Daoy (cell line): ENCODE measurements at regions not wholly inside any gene's neighbourhood (a gene's known extent, or its start where the extent isn't known, plus 50 kb on each side); places are given as distances from the start of the nearest gene placed in this dataset.
"Not testable (repeated sequence)": the region's sequence is repeated elsewhere in the genome, so short reads cannot be mapped to it uniquely, and the experiment has no call there.

ENCODE experiments used
- DNase-seq: peaks from one replicate; pipeline ENCODE4 v3.0.0-alpha.2; 2015; ENCODE audit warnings: low read depth

DNA sequence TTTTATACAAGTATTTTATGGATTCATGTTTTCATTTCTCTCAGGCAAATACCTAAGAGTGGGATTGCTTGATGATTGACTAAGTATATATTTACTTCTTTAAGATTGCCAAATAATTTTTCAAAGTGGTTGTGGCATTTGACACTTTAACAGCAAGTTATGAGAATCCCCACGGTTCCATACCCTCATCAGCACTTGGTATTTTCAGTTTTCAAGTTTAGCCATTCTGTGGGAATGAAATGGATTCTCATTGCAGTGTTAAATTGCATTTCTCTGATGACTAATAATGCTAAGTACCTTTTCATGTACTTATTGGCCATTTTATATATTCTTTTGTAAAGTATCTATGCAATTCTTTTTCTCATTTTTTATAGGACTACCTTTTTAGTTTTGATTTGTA lies 301.5 kb upstream of the DIO3 start:
- no peak for DNase-seq

DNA sequence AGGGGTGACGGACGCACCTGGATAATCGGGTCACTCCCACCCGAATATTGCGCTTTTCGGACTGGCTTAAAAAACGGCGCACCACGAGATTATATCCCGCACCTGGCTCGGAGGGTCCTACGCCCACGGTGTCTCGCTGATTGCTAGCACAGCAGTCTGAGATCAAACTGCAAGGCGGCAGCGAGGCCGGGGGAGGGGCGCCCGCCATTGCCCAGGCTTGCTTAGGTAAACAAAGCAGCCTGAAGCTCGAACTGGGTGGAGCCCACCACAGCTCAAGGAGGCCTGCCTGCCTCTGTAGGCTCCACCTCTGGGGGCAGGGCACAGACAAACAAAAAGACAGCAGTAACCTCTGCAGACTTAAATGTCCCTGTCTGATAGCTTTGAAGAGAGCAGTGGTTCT lies 294.9 kb upstream of the DIO3 start:
- DNase-seq: not testable (repeated sequence)

DNA sequence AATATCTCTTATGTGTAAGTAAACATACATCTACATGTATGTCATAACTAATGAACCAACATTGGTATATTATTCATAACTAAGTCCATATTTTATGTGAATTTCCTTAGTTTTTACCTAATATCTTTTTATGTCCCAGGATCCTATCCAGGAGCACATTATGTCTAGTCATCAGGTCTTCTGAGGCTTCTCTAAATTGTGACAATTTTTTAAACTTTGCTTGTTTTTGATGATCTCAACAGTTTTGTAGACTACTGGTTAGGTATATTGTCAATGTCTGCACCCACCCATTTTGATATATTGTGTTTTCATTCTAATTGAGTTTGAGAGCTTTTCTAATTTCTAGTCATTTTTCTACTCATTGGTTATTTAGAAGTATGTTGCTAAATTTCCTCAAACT lies 288.2 kb upstream of the DIO3 start:
- DNase-seq: no peak

DNA sequence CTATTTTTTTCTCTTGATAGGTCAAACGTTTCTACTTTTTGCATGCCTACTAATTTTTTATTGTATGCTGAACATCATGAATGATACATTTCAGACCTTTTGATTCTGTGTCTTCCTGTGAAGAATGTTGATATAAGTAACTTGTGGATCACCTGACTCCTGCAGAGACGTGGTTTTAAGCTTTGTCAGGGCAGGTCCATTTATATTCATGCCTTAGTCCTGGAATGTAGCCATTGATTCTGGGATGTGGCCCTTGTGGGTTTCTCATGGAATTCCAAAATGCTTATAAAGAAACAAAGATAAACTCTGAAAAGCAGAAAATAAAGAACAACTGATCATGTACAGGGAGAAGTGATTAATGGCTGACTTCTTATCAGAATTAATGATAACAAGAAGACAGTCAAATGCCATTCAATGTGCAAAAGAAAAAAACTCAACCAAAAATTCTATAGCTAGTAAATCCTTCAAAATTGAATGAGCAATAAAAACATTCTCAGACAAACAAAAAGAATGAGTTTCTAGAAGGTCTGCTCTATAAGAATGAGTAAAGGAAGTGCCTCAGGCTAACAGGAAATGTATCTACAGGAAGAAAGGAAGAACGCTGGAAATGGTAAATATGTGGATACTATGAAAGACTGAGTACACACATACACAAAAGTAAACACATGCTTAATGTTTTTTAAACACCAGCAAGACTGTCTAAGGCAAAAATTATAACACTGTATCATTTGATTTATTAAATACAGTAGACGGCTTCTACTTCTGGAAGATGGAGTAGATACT lies 284.8 kb upstream of the DIO3 start:
- DNase-seq: no peak

DNA sequence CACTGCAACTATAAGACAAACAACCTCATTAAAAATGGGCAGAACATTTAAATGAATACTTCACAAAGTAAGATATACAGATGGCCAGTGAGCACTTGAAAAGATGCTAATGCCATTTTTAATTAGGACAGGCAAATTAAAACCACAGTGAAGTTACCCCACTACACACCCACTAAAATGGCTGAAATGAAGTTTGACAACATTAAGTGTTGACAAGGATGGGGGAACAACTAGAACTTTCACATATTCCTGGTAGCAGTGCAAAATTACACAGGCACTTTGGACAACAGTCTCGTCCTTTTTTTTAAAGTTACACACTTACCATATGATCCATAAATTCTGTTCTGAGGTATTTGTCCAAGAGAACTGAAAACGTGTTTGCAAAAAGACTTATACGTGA lies 278.9 kb upstream of the DIO3 start:
- DNase-seq: no peak

DNA sequence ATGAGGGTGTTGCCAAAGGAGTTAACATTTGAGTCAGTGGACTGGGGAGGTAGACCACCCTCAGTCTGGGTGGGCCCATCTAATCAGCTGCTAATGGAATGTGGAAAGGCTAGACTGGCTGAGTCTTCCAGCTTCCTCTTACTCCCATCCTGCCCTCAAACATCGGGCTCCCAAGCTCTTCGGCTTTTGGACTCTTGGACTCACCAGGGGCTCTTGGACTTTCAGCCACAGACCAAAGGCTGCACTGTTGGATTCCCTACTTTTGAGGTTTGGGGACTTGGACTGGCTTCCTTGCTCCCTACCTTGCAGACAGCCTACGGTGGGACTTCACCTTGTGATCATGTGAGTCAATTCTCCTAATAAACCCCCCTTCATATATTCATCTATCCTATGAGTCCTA lies 276.6 kb upstream of the DIO3 start:
- no peak for DNase-seq

DNA sequence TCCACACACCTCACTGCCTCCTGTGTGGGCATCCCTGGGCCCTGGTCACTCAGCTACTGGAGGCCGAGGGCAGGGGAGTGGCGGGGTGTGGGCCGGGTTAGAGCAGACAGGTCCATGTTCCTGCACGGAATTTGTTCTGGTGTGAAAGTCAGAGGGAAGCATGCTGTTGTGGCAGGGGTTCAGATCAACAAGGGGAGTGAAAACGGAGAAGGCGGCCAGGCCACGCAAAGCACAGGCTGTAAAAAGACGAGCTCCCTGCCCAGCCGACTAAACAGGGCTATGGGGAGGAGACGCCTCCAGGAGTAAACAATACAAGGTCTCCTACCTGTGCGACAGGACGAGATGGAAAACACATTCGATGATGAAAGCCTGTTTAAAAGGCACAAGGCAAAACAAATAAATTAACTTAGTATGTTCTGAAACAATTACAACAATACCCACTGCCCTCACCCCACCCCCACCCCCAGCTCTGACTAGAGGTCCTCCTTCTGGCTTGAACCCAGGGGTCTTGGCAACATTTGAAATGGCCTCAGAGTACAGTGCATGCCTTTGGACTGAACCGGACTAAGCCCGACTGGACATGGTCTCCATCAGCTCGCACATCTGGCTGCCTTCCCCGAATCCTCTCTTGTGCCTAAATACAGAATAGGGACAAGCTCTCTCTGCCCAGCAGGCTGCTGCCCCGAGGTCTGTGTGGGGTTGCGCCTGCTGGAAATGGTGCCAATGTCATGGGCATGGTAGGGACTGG lies 274.9 kb upstream of the DIO3 start:
- DNase-seq: no peak

DNA sequence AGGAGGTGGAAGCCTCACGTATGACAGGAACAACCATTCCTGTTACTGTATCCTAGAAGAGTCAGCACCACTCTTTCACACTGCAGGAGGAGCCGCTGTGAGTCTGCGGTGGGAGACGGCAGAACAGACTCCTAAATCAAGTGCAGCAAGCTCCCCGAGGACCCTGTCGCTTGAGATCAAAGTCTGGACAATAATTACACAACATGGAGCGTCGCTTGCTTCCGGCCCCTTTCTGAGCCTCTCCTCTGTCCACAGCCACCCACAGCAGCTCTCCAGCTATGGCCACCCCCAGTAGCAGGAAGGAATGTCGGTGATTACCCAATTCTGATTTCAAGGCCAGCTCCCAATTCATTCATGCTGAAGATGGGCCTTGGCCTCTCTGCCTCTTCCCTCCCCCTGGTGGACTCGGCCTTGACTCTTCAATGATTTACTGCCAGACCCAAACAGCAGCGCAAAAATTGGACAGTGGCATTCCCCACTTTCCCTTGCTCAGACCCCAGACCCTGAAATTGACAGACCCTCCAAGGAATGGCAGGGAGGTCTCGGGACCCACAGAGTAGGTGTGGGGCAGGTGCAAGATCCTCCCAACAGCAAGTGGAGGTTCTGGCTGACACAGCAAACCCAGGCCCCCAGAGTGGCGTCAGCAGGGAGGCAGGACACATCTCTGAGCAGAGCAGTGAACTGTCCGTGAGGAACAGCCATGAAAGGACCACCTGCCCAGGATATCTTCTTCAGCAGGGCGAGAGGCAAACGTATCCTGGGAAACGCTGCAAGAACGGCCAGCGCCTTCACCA lies 272.7 kb upstream of the DIO3 start:
- DNase-seq: no peak

DNA sequence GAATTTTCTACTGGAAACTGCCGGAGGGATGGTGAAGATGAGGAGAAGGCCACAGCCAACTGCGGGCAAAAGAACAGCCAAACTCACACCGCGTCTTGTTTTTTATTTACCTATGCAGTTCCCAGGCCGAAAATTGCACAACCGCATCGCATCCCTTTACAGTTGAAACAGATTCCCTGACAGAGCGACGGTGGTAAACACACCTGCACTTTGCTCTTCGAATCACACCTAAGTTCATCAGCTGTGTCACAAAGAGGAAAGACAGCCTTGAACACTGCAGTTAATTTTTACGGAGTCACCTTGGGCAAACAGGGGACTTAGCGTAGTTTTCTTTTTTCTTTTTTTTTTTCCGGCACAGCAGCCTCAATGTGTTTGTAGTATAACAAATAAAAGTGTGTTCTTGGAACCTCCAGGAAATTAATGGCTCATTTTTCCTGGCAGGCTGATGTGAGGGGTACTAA lies 272.0 kb upstream of the DIO3 start:
- no peak for DNase-seq

DNA sequence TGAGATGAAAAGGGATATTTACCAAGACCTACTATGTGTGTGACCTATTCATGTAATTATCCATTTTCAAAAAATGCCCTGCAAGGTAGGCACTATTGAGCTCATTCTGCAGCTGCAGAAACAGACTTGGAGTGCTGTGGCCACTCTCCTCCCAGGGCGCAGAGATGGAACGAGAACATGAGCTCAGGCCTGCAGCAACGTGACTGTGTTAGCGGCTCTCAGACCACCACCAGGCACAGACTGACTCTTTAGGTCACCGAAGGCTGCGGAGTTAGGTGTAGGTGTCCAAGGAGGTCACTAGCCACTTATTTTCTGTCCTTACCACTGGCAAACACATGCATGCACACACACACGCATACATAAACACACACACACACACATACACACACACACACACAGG lies 271.4 kb upstream of the DIO3 start:
- DNase-seq: no peak

DNA sequence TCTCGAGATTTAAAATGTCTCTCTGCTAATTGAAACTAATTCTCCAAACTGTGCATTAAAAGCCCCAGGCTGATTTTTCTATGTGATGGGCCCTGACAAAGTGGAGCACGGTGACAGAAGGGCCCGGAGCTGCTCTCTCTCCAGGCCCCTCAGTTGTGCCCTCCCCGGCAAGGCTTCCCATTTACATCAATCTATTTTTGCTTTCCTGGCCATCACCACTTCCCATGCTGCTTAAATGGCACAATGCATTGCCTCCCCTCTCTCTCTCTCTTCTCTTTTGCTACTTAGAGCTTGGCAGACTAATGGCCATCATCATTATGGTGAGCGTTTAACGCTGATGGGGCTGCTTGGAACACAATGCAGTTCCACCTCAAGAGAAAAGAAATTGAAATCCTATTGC lies 270.7 kb upstream of the DIO3 start:
- no peak for DNase-seq

DNA sequence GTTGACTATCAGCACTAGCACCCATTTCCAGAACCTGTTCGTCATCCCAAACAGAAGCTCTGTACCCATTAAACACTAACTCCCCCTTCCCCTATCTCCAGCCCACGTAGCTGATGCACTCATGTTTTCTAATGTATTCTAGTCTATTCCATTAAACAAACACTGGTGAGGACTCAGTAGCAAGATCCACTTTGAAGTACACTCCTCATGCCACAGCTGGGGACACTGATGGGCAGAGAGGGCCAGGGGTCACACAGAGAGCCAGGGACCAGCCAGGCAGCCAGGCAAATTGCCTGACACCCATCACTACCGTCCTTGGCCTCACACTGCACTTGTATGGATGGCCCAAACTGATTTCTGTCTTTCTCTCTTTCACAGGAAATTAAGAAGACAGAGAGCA lies 269.9 kb upstream of the DIO3 start:
- DNase-seq: no peak

DNA sequence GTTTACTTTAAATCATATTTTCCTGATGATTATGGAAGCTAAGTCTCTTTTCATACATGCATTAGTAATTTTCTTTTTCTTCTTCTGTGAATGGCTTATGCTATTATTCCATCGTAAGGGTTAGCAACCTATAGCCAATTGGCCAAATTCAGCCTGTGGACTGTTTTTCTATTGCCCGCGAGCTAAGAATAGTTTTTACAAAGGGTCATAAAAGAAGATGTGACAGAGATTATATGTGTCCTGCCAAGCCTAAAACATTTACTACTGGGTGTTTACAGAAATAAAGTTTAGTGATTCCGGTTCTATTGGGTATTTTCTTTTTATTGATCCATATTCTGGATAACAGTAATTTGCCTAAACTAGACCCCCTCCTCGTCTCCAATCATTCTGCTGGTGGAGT lies 268.8 kb upstream of the DIO3 start:
- no peak for DNase-seq

DNA sequence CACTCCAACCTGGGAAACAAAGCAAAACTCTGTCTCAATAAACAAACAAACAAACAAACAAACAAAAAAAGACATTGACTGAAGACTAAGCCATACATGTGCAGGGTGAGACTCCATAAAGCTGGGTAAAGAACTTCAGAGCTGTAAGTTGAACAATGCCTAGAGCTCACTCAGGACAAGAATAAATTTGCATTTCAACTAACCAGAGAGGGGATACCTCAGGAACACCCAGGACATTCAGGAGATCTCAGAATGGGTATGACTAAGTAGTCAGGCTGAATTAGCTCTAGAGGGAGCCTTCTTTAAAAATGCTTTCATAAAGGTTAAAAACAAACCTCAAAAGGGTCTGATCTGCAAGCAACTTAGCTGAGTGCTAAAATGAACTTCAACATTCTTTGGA lies 267.7 kb upstream of the DIO3 start:
- DNase-seq: no peak

DNA sequence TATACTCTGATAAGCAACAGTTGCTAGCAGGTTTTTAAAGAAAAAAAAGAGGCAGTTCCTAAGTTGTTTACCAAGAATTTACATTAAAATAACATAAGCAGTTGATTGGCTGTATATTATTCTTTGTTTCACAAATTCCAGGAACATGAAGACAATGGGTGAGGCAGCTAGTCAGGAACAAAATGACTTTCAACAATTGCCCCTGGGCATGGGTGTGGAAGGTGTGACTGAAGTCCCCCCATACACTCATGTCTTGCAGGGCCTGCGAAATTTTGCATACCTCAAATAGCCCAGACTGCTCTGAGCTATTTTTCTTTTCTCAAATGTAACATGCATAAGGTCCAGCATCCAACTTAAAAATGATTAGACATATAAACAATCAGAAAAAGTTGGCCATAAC lies 267.2 kb upstream of the DIO3 start:
- DNase-seq: no peak

DNA sequence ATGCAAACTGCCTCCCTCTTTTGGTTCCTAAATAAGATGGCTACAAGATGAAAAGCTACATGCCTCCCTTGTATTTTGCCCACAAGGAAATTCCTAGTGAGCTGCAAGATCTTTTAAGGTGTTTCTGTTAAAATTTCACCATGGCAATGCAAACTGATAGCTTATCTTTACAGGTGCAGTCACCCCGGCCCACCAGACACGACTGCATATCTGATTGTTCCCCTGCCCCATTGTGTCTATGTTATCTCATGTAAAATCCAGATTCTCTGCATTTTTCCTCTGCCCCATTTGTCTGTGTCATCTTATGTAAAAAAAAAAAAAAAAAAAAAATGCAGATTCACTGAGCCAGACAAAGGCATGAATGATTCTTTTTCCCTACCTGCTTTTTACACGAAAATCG lies 261.5 kb upstream of the DIO3 start:
- not testable (repeated sequence) for DNase-seq

DNA sequence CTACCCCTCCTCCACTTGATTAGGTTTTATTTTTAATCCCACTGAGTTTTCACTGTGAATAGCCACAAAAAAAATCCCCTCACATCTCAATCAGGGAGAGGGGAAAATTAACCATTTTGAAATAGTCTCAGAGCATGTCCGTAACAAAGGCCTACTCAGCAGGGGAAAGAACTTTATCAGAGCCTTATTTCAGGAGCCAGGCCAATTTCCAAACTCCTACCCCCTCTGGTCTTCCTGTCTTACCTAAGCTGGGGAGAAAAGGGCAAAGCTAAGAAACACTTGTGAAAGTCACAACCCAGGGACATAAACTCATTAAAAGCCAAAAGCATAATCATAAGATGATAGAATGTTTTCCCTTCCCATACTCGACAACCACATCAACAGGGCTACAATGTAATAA lies 260.3 kb upstream of the DIO3 start:
- no peak for DNase-seq

DNA sequence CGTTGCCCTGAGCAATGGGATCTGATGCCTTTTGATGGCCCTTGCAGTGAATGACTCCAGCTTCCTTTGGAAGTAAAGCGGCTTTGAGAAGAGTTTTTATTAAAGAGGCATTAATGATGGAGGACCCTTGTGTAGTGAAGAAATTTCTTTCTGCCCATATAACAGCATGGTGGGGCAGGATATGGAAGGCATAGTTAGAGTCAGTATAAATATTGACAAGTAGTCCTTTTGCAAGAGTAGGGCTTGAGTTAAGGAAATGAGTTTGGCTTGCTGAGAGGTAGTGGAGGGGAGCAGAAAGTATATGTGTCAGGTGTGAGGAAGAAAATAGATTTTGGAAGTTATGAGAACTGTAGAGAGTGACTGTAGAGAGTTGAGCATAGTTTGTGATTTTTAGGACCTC lies 254.1 kb upstream of the DIO3 start:
- DNase-seq: not testable (repeated sequence)

DNA sequence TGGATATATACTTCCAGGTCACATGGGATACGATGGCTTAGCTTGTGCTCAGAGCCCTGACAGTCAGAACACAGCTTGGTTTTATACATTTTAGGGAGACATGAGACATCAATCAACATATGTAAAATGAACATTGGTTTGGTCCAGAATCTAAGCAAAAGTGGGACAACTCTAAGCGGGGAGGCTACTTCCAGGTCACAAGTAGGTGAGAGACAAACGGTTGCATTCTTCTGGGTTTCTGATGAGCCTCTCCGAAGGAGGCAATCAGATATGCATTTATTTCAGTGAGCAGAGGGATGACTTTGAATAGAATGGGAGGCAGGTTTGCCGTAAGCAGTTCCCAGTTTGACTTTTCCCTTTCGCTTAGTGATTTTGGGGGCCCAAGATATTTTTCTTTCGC lies 250.1 kb upstream of the DIO3 start:
- not testable (repeated sequence) for DNase-seq

DNA sequence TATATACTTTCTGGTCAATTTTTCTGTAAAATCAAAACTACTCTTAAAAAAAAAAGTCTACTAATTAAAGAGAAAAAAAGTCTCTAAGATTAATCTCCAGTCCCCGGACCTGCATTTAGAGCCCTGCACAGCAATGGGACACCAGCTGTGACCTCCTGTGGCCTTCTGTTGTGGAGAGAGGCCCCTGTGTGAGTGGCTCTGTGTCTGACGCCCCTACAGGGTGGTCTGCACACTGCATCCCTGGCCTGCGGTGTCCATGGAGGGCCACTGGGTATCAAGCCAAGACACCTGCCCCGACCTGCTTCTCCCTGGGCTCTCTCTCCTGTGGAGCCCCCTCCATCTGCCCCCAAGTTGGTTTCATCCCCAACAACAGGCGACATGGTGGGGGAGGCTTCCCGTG lies 248.0 kb upstream of the DIO3 start:
- no peak for DNase-seq

DNA sequence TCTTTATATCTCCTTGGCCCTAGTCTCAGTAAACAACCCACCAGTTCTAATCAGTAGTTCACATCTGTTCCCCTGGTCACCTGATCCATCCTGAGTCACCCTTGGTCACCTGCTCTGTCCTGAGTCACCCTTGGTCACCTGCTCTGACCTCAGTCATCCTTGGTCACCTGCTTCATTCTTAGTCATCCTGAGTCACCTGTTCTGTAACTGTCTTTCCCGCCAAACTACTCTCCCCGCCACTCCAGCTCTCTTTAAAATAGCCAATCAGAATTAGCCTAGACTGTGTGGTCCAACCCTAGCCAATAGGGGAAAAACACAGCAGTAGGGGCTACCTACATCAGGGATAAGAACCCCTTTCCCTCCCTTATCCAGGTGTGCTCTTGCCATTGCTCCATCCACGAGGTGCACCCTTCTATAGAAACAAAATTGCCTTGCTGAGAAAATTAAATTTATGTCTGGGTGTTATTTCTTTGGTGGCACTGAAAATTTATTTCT lies 245.4 kb upstream of the DIO3 start:
- peak; percentile 38 for DNase-seq

DNA sequence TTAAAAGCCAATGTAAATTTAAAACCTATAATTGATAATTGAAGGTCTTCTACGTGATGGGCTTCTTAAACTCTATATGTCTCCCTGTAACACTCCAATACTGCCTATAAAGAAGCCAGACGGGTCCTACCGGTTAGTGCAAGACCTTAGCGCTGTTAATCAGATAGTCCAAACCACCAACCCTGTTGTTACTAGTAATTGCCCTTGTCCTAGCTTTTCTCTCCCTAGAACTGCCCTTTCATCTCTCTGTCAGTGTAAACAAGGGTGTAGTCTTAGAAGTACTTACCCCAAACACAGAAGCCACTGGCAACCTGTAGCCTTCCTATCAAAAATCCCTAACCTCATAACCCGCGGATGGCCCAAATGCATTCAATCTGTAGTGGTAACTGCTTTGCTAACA lies 243.0 kb upstream of the DIO3 start:
- no peak for DNase-seq

DNA sequence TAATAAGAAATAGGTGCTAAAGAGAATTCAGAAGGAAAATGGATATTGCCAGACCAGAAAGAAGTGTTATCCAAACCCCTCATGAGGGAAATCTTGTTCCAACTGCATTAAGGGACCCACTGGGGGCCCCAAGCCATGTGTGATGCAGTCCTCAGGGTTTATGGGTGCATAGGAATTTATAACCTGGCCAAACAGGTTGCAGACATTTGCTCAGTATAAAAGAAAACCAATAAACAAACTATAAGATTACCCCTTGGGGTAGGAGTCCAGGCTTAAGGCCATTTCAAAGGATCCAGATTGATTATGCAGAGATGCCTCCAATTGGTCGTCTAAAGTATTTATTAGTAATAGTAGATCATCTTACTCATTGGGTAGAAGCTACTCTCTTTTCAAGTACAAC lies 240.9 kb upstream of the DIO3 start:
- DNase-seq: no peak
